ENCODE measurements at regions not wholly inside any gene's neighbourhood (a gene's known extent, or its start where the extent isn't known, plus 50 kb on each side); places are given as distances from the start of the nearest gene placed in this dataset.
"Not testable (repeated sequence)": the region's sequence is repeated elsewhere in the genome, so short reads cannot be mapped to it uniquely, and the experiment has no call there.

DNA sequence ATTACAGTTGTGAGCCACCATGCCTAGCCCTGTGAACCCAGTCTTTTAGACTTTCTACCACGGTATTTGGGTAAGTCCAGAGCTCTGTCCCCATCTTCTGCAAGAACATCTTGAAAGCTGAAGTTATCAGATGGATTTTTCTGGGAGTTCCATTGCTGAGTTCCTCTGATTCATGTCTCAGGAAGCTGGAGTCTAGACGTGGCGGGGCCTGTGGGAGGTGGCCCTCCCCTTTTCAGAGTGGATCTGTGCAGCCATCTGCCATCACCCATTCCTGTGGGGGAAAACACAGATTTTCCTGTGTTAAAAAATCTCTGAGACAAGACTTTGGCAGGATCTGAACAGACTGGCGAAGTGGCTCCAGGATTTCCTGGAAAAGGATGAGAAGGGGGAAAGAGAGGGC lies 234.3 kb downstream of the NPIPA7 start:
- not testable (repeated sequence) for ATAC-seq (replicated peaks); H3K27me3 Mint-ChIP-seq; DNase-seq; H3K9me3 Mint-ChIP-seq; H3K4me1 Mint-ChIP-seq (ENCODE audit: low read depth in 2 of 2); H3K27ac Mint-ChIP-seq; H3K4me3 Mint-ChIP-seq; H3K36me3 Mint-ChIP-seq (ENCODE audit: insufficient read depth)

DNA sequence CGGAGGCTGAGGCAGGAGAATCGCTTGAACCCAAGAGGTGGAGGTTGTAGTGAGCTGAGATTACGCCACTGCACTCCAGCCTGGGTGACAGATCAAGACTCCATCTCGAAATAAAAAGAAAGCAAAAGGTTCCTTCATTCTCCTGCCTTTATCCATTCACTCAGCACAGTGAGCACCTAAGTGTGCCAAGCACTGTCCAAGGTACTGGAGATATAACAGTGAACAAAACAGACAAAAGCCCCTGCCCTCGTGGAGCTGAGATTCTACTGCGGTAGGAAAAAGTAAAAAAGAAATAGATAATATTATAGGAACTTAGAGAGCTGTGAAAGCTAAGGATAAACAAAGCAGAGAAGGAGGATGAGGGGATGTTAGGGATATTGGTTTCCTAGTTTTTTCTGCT lies 235.5 kb downstream of the NPIPA7 start:
- not testable (repeated sequence) for DNase-seq, H3K27ac Mint-ChIP-seq

DNA sequence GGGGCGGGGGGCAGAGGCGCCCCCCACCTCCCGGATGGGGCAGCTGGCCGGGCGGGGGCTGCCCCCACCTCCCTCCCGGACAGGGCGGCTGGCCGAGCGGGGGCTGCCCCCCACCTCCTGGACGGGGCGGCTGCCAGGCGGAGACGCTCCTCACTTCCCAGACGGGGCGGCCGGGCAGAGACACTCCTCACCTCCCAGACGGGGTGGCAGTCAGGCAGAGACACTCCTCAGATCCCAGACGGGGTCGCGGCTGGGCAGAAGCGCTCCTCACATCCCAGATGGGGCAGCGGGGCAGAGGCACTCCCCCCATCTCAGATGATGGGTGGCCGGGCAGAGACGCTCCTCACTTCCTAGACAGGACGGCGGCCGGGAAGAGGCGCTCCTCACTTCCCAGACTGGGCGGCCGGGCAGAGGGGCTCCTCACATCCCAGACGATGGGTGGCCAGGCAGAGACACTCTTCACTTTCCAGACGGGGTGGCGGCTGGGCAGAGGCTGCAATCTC lies 240.1 kb downstream of the NPIPA7 start:
- not testable (repeated sequence) for H3K27me3 Mint-ChIP-seq; H3K36me3 Mint-ChIP-seq (ENCODE audit: insufficient read depth); H3K4me3 Mint-ChIP-seq; H3K4me1 Mint-ChIP-seq (ENCODE audit: low read depth in 2 of 2); H3K27ac Mint-ChIP-seq; DNase-seq; ATAC-seq (replicated peaks); H3K9me3 Mint-ChIP-seq

More for the DNA sequence above, 235.5 kb downstream of the NPIPA7 start:
- H3K4me1 Mint-ChIP-seq (ENCODE audit: low read depth in 2 of 2); H3K36me3 Mint-ChIP-seq (ENCODE audit: insufficient read depth); H3K9me3 Mint-ChIP-seq; H3K27me3 Mint-ChIP-seq; H3K4me3 Mint-ChIP-seq; ATAC-seq (replicated peaks): not testable (repeated sequence)

DNA sequence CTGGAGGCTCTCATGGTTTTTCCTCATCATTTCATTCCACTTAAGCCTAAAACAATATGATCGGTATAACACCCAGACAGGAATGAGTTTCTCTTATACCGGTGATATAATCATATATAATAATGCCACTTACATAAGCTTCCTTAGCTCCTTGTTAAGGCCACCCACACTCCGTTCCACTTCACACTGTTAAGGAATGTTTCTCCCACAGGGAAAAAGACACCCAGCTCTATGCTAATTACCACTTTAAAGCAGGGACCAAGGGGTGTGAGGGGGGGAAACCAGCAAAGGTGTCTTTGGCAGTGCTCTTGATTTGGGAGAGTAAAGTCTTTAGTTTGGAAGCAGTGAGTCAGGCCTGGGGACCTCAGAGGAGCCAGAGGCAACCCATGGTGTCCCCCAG lies 245.4 kb downstream of the NPIPA7 start:
- H3K4me1 Mint-ChIP-seq (ENCODE audit: low read depth in 2 of 2); ATAC-seq (replicated peaks); H3K27me3 Mint-ChIP-seq; H3K9me3 Mint-ChIP-seq; H3K36me3 Mint-ChIP-seq (ENCODE audit: insufficient read depth); DNase-seq; H3K4me3 Mint-ChIP-seq; H3K27ac Mint-ChIP-seq: not testable (repeated sequence)

DNA sequence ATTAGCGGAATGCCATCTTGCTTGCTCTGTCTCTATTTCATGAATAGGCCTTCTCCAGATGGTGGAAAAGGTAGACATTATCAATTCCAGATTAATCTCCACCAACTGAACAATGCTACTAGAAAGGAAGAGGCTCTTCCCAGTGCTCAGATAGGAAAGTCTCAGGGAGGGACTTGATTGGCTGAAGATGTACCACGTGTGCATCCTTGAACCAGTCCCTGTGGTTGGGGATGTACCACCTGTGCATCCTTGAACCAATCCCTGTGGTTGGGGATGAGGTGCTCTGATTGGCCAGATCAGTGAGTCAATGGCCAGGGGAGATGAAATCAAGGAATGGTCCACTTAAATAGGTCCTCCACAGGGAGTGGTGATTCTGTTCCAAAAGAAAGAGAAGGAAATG lies 246.2 kb downstream of the NPIPA7 start:
- ATAC-seq (replicated peaks), result not testable (repeated sequence)

DNA sequence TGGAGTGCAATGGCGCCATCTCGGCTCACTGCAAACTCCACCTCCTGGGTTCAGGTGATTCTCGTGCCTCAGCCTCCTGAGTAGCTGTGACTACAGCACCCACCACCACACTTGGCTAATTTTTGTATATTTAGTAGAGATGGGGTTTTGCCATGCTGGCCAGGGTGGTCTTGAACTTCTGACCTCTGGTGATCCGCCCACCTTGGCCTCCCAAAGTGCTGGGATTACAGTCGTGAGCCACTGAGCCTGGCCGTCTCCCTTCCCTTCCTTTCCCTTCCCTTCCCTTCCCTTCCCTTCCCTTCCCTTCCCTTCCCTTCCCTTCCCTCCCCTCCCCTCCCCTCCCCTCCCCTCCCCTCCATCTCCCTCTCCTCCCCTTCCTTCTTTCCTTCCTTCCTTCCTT lies 248.9 kb downstream of the NPIPA7 start:
- H3K9me3 Mint-ChIP-seq; H3K4me1 Mint-ChIP-seq (ENCODE audit: low read depth in 2 of 2); DNase-seq; ATAC-seq (replicated peaks); H3K4me3 Mint-ChIP-seq; H3K27ac Mint-ChIP-seq; H3K36me3 Mint-ChIP-seq (ENCODE audit: insufficient read depth): not testable (repeated sequence)
- H3K27me3 Mint-ChIP-seq, result peaks cover 5 to 21% of the 10 kb centered on the region in 2 donors

More for the DNA sequence above, 246.2 kb downstream of the NPIPA7 start:
- H3K4me3 Mint-ChIP-seq; H3K9me3 Mint-ChIP-seq; H3K27ac Mint-ChIP-seq; DNase-seq; H3K27me3 Mint-ChIP-seq; H3K36me3 Mint-ChIP-seq (ENCODE audit: insufficient read depth); H3K4me1 Mint-ChIP-seq (ENCODE audit: low read depth in 2 of 2): not testable (repeated sequence)

DNA sequence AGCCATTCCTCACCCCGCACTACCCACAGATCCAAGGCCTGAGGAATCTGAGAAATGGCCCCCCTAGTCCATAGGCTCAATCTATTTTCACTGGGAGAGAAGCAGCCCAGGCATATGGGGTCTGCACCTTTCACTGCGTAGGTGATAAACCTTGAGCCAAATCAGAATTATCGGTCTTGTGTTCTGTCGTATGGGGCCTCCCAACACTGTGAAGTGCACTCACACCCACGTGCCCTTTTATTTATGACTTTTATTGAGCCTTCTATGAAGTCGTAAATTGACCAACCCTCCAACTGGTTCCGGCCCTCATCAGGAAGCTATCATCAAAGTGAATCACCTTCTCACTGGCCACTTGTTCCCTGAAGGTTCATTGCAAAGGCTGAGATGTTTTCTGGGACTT lies 259.3 kb downstream of the NPIPA7 start:
- not testable (repeated sequence) for H3K4me3 Mint-ChIP-seq; H3K9me3 Mint-ChIP-seq; ATAC-seq (replicated peaks); H3K36me3 Mint-ChIP-seq (ENCODE audit: insufficient read depth); DNase-seq; H3K4me1 Mint-ChIP-seq (ENCODE audit: low read depth in 2 of 2); H3K27ac Mint-ChIP-seq
- peaks cover 14 to 18% of the 10 kb centered on the region in 2 donors for H3K27me3 Mint-ChIP-seq

DNA sequence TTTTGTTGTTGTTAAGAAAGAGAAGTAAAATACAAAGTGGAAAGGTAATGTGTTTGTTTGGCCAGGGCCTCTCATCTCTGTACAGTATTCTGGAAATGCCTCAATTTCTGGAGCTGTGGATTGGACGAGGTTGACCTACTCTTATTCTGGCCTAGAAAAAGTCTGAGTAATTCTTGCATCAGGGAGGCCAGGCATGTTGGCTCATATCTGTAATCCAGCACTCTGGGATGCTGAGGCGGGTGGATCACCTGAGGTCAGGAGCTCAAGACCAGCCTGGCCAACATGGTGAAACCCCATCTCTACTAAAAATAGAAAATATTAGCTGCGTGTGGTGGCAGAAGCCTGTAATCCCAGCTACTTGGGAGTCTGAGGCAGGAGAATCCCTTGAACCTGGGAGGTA lies 259.8 kb downstream of the NPIPA7 start:
- DNase-seq; H3K4me3 Mint-ChIP-seq; H3K9me3 Mint-ChIP-seq; H3K36me3 Mint-ChIP-seq (ENCODE audit: insufficient read depth); H3K4me1 Mint-ChIP-seq (ENCODE audit: low read depth in 2 of 2); H3K27ac Mint-ChIP-seq; ATAC-seq (replicated peaks): not testable (repeated sequence)
- H3K27me3 Mint-ChIP-seq, result peaks cover 14 to 18% of the 10 kb centered on the region in 2 donors

DNA sequence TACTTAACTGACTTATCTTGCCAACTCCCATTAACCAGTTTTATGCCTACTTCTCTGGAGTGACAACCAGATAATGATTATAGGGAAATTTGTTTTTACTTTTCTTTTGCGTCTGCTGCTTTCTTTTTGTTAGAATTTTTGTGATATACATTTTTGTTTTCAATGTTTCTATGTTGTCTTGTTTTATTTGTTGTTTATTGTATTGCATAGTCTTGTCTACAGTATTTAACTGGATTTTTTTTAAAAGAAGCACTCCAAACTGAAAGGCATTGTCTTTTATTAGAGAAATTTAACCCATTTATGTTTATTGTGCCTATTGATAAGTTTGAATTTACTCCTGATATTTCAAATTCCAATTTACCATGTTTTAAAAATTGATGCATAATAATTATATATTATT lies 264.9 kb downstream of the NPIPA7 start:
- H3K36me3 Mint-ChIP-seq (ENCODE audit: insufficient read depth); ATAC-seq (replicated peaks): not testable (repeated sequence)

DNA sequence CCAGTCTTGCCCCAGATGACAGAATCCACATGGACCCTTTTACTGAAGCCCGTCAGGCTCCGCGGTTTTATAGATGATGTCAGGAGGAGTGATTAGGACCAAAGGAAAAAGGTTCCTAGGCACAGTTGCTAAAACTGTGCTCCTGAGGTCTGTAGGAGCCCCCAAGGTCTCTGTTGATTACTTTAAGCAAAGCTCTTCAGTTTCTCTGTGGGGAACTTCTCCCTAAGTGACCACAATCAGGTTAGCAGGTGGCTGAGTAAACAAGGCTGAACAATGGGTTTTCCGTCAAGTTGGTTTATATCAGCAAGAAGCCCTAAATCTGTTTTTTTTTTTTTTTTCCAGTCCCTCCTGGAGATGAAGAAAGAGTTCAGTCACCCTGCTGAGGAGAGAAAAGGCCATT lies 269.1 kb downstream of the NPIPA7 start:
- H3K27me3 Mint-ChIP-seq; H3K4me3 Mint-ChIP-seq; ATAC-seq (replicated peaks); H3K4me1 Mint-ChIP-seq (ENCODE audit: low read depth in 2 of 2); H3K9me3 Mint-ChIP-seq; H3K36me3 Mint-ChIP-seq (ENCODE audit: insufficient read depth); H3K27ac Mint-ChIP-seq; DNase-seq: not testable (repeated sequence)

More for the DNA sequence above, 264.9 kb downstream of the NPIPA7 start:
- not testable (repeated sequence) for H3K27me3 Mint-ChIP-seq; H3K4me1 Mint-ChIP-seq (ENCODE audit: low read depth in 2 of 2); H3K9me3 Mint-ChIP-seq; H3K27ac Mint-ChIP-seq; DNase-seq; H3K4me3 Mint-ChIP-seq

DNA sequence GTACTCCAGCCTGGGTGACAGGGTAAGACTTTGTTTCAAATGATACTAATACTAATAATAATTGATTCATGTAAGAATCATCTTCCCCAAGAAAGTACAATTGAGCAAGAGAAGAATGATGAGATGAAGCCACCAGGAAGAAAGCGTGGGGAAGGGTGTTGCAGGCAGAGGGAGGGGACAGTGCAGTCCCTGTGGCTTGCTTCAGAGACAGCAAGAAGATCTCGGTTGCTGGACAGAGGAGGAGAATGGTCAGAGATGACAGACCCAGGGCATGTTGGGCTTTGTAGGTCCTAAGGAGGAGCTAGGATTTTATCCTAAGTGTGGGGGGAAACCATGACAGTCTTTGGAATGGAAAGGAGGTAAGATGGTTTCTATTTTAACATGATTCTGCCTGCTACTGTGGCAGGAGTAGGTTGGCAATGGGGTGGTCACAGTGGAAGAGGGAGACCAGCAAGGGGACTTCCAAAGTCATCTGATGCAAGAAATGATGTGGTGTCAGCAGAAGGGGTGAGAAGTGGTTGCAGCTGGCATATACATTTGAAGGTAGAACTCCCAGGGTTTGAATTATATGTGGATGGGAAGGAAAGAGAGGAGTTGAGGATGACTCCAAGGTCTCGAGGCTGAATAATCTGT lies 293.4 kb downstream of the NPIPA7 start:
- H3K36me3 Mint-ChIP-seq (ENCODE audit: insufficient read depth); H3K4me3 Mint-ChIP-seq; H3K4me1 Mint-ChIP-seq (ENCODE audit: low read depth in 2 of 2); H3K27me3 Mint-ChIP-seq; DNase-seq; H3K9me3 Mint-ChIP-seq; ATAC-seq (replicated peaks); H3K27ac Mint-ChIP-seq: not testable (repeated sequence)

DNA sequence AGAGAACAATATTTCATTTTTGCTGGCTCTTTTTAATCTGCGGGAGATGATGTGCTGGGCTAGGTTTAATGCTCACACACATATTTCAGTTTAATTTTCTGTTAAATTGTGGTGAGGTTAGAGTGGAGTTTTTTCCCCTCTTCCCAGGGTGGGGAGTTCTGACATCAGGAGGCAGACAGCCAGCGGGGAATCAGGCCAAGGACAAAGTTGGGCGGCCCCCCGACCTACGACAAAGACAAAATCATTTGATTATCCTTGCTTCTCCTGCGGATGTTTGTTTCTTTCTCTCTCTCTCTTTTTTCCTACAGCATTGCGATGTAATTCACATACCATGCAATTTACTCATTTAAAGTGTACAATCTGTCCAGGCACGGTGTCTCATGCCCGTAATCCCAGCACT lies 295.9 kb downstream of the NPIPA7 start:
- ATAC-seq (replicated peaks); H3K4me1 Mint-ChIP-seq (ENCODE audit: low read depth in 2 of 2); H3K36me3 Mint-ChIP-seq (ENCODE audit: insufficient read depth); DNase-seq; H3K27me3 Mint-ChIP-seq; H3K9me3 Mint-ChIP-seq; H3K27ac Mint-ChIP-seq; H3K4me3 Mint-ChIP-seq: not testable (repeated sequence)

DNA sequence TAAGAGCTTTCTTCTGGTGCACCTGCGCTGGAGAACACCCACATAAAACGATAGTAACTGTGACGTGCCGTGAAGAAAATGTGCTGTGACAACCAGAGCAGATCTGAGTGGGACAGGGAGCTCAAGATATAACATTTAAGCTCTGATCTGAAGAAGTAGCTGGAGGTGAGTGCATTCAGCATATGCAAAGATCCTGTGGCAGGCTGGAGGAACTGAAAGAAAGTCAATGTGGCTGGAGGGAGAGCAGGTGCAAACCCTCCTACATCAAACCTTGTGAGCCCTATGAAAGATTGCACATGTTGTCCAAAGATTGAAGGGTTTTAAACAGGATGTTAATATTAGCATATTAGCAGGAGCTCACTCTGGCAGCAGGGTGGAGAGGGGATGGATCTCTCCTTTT lies 342.9 kb downstream of the NPIPA7 start:
- H3K4me3 Mint-ChIP-seq; H3K9me3 Mint-ChIP-seq; H3K27me3 Mint-ChIP-seq; H3K4me1 Mint-ChIP-seq (ENCODE audit: low read depth in 2 of 2); H3K36me3 Mint-ChIP-seq (ENCODE audit: insufficient read depth); DNase-seq; H3K27ac Mint-ChIP-seq; ATAC-seq (replicated peaks): not testable (repeated sequence)

DNA sequence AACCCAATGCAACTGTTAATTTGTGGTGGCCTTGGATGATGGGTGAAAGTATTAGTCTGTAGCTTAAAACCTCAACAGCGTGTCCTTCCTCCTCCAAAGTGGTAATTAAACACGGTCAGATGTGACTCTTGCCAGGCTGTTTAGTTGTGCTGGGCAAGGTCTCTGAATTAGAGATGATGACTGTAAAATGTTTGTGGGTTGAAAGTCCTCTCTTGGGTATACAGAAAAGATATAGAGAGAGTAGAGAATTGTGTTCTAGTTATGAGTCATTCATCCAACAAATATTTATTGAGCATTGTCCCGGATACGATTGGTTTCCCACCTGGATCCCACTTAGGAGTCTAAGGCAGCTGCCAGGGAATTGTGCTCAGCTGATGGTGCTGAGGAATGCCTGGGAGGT lies 343.7 kb downstream of the NPIPA7 start:
- H3K4me1 Mint-ChIP-seq (ENCODE audit: low read depth in 2 of 2); H3K9me3 Mint-ChIP-seq; H3K4me3 Mint-ChIP-seq; H3K27ac Mint-ChIP-seq; H3K36me3 Mint-ChIP-seq (ENCODE audit: insufficient read depth); H3K27me3 Mint-ChIP-seq; DNase-seq; ATAC-seq (replicated peaks): not testable (repeated sequence)
